ENCODE measurements at regions not wholly inside any gene's neighbourhood (a gene's known extent, or its start where the extent isn't known, plus 50 kb on each side); places are given as distances from the start of the nearest gene placed in this dataset.

DNA sequence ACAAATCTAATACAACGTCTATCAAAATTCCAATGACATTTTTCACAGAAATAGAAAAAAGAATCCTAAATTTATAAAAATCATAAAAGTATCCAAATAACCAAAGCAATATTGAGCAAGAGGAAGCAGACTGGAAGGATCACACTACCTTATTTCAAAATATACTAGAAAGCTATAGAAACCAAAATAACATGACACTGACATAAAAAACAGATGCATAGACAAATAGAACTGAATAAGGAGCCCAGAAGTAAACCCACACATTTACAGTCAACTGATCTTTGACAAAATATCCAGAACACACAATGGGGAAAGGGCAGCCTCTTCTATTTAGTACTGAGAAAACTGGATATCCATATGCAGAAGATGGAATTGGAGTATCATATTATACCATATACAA, 217.5 kb downstream of the MACC1 start:
- TF ChIP-seq EZH2phosphoT487 (conservative IDR thresholded peaks at IDR 0.05; ENCODE audit: low read length): no peak
- TF ChIP-seq, protein P1, sequence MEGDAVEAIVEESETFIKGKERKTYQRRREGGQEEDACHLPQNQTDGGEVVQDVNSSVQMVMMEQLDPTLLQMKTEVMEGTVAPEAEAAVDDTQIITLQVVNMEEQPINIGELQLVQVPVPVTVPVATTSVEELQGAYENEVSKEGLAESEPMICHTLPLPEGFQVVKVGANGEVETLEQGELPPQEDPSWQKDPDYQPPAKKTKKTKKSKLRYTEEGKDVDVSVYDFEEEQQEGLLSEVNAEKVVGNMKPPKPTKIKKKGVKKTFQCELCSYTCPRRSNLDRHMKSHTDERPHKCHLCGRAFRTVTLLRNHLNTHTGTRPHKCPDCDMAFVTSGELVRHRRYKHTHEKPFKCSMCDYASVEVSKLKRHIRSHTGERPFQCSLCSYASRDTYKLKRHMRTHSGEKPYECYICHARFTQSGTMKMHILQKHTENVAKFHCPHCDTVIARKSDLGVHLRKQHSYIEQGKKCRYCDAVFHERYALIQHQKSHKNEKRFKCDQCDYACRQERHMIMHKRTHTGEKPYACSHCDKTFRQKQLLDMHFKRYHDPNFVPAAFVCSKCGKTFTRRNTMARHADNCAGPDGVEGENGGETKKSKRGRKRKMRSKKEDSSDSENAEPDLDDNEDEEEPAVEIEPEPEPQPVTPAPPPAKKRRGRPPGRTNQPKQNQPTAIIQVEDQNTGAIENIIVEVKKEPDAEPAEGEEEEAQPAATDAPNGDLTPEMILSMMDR (IDR thresholded peaks at IDR 0.05; ENCODE audit: insufficient read depth, low read length, poor library complexity, severe bottlenecking): no peak

Data from SU-DHL-6 (cell line).